Brain pericyte (primary cell): ENCODE measurements at regions not wholly inside any gene's neighbourhood (a gene's known extent, or its start where the extent isn't known, plus 50 kb on each side); places are given as distances from the start of the nearest gene placed in this dataset.
A peak's percentile ranks its signal among the peaks of the same experiment; 100 is the strongest.

Experiments
- DNase-seq: peaks from one replicate; pipeline ENCODE4 v3.0.0-alpha.2; 2012; ENCODE audit warnings: low read depth, low spot score

DNA sequence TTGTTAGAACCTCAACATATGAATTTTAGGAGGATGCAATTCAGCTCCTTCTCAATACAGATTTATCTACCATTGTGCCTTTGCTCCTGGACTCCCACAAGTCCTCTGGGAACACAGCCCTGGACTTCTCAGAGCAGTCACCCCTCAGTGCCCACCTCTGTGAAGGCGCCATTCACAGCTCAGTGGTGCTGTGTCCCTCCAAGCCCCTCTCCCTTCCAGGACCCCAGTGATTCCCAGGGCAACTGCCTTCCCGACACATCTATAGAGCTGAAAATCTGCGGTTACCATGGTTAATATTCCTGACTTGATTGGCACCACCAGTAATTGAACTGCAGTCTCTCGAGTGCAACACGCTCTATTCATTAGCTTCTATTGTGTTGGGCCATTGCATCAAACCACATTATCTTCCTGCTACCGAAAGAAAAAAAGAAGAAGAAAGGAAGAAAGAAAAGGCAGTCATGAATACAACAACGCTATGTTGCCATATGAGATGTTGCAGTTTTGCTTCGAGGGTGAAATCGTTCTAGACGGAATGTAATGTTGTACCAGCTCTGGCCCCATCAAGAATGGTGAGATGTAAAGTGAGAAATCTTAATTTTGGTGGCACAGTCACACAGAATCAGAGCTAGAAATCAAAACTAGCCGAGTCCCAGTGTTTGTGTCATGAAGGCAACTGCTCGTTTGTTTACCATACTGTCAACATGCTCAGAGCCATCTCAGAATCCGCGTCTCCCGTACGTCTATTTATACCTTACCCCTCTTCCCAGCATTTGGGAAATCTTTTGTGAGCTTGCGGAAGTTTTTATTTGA is 524.0 kb upstream of the ID2 start:
- no peak for DNase-seq

DNA sequence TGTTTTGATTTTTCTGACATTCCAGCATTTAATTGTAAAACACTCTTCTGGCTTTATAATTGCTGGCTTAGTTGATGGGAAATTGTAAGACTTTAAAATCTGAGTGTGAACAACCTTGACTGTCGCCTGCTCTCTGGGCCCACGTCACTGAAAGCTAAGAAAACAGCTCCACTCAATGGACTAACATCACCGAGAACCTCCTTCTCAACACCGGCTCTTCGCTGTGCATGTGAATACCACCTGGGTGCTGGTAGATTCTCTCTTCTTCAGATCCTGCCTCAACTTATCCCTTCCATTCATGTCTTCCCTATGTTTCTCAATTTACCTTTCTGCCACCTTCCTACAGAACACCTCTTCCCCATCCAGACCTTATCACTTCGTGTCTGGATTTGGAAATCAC is 523.1 kb upstream of the ID2 start:
- DNase-seq: no peak

DNA sequence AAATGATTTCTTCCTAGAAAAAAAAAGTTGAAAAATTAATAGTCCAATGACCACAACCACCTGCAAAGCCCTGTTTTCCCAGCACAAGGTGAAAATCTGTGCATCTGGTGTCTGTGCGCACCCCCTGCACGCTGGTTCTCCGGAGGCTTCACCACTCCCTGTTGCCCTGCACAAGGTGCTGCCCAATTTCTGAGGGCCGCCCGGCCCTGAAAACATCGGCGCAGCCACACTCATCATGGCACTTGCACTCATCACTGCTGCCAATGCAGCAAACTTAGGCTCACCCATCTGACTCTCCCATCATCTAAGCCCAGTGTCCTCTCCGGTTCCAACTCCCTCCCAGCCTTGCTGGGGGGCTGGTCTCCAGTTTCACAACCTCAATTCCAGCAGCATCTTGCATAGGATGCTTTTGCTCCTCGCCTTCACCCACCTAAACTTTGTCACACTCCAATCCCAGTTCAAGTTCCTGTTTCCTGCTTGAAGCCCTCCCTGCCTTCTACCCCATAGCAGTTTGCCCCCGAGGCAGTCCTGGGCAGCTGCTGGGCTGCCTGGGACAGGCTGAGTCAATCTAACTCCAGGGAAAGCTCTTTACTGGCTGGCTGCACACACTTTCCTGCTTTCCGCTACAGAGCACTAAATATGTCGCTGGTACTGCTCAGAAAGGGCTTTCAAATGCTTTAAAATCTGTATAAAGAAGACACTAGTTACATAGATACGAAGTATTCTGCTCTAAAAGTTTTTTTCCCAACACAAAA is 522.5 kb upstream of the ID2 start:
- DNase-seq: no peak

- DNase-seq: no peak
Observed at GRCh38 chr2:8159966-8160603, 521.8 kb upstream of the ID2 start.

DNA sequence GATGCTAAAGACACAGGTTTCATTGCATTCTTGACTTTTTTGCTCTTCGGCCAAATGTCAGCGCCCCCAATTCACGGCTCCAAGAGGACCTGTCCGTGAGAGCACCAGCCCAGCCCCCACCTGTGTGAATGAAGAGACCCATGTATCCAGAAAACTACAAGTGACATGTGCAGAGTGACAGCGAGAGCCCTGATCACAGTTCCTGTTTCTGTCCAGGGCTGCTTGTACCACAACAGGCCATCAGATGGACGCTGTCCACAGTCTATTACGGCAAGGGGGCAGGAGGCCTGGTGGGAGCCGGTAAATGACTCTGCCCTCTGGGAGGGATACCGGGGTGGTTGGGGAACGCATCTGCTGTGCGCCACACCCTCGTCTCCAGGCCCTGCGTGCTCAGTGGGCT is 520.9 kb upstream of the ID2 start:
- DNase-seq: no peak

DNA sequence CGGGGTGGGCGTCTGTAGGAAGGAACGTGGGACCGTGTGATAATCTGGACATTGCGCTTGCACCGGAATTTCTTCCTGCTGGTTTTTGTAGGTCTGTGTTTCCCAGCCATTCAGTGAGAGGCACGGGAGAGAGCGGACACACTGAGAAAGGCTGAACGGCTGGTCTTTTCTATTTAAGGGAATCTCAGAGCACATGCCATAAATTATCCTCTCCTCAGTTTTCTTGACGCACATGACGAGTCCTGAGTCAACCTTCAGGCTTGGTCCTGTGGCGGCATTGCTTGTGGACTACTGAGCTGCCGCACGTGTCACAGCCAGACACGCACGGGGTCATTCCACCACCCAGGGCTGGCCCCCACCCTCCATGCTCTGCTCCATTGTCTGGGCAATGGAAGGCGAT is 519.3 kb upstream of the ID2 start:
- DNase-seq: no peak

DNA sequence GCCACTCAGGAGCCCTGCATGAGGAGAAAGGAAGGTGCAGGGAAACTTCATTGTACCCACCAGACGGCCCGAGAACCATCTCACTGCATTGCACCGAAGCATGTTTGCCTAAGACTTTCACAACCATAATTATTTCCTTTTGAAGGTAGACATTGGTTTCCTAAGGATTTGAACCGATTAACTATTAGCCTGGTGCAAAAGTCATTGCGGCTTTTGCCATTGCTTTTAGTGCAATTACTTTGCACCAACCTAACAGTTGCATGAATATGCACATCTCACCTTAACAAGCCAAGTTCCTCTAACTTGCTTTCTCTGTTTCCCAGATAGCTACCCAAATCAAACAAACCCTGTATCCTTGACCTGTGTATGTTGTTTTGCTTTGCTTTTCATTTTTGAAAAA is 516.3 kb upstream of the ID2 start:
- no peak for DNase-seq

GRCh38 chr2:8168022-8168717 is 513.7 kb upstream of the ID2 start:
- DNase-seq: no peak

DNA sequence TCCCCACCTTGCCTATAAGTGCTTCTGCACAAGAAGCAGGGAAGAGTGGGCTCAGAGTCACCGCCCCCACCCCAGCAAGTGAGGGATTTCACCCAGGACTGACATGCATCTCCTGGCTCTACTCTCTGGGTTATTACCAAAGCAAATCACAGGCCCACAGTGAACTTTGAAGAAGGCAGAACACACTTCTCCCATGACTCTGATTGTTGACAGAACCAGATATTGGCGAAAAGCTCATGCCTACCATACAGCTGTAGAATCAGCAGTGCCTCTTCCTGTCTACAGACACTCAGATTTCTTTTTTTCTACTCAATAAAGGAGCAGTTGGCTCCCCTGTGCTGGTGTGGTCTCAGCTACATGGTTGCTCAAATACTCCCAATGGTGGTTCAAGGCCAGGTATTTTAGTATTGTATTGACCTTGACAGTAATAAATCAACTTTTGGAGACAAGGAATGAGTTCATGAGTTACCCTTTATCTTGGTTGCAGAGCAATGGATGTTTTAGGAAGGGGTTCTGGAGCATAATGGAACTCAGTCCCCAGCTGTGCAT is 512.9 kb upstream of the ID2 start:
- no peak for DNase-seq

DNA sequence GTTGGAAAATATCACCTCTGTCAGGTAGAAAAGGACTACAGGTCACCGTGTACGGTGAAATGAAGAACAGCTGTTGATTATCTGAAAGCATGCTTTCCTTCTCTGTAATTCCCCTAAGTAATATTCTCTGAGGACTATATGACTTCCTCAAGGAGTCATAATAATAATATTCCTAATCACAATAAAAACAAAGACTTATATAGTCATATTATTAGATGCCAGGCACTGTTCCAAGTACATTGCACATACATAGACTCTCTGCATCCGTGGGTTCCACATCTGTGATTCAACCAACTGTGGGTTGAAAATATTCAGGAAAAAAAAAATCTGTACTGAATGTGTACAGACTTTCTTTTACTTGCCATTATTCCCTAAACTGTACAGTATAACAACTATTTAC is 512.4 kb upstream of the ID2 start:
- peak; percentile 67 for DNase-seq

- DNase-seq: no peak
Observed at GRCh38 chr2:8170552-8171327, 511.1 kb upstream of the ID2 start.

DNA sequence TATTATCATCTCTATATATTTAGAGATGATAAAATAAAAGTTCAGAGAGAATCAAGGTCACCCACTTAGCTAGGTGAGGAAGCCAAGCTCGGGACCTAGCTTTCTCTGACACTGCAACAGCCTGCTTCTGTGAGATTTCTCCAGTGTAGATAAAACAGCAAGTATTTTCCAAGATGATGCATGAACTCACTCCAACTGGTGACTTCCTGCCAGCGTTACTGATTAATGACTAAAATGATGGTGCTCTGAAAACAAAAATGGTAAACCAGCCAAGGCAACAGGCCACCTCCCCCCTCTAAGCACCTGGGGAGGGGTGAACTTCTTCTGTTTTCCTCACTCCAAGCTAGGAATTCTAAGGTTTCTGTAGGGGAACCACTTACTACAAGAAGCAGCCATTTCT is 510.2 kb upstream of the ID2 start:
- no peak for DNase-seq

DNA sequence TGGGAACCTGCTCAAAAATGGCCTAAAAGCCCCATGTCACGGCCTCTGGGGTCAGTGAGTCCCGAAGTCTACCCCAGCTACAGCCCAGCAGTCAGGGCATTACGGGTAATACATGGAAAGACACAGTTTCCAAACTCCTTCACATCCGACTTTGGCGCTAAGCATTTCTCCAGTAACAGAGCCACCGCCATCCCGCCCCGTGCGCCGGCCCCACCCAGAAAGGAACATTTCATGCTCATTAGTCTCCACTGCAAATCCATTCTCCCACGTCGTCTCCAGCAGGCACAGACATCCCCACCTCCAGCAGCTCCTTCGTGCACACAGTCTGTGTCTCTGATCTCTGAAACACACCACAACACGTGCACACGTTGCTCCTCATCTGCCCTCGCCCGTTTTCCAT is 509.2 kb upstream of the ID2 start:
- DNase-seq: no peak

DNA sequence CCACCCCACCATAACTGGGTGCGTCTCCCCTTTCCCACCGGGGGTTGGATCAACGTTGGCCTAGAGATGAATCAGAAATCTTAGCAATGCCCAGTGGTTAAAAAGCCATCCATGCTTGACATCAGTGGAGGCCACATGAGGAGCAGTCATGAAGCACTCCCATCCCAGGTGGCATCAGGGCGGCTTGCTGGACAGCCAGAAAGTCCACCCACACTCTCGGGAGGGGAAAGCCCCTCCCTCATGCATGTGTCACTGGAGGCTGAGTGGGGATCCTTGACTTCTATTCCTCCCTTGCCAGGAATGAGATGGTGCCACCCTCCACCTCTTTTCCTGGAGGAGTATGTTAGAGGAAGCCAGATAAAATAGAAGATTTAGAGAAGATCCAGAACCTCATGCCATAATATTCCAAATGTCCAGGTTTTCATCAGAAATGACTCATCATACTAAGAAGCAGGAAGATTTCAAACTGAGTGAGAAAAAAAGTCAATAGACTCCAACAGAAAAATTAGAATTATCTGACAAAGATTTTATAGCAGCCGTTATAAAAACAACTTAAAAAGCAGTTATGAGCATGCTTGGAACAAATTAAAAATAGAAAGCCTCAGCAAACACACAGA is 507.1 kb upstream of the ID2 start:
- no peak for DNase-seq

GRCh38 chr2:8176887-8177286 is 505.0 kb upstream of the ID2 start:
- DNase-seq: no peak

DNA sequence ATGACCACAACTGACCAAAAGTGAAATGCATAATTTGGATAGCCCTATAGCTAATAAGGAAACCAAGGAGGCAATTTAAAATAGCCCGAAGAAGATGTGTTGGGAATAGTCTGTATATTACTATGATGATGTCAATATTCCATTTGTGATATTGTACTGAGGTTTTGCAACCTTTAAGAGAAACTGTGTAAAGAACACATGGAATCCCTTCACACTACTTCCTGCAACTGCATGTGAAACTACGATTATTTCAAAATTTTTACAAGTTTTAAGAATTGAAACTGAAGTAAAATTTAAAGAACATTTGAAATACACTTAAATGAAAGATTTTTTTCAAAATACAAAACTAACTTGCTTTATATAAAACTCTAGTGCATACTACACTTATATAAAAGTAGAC is 504.3 kb upstream of the ID2 start:
- DNase-seq: no peak

DNA sequence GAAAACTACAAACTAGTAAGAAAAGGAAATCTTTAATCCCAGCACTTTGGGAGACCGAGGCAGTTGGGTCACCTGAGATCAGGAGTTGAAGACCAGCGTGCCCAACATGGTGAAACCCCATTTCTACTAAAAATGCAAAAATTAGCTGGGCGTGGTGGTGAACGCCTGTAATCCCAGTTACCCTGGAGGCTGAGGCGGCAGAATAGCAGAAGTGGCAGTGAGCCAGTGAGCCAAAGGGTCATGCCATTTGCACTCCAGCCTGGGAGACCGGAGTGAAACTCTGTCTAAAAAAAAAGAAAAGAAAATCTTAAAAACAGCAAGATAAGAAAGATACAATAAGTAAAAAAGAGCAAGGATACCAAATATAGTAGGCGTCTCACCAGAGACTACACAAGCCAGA is 502.9 kb upstream of the ID2 start:
- DNase-seq: no peak

- DNase-seq: no peak
Observed at GRCh38 chr2:8189316-8189715, 492.5 kb upstream of the ID2 start.

DNA sequence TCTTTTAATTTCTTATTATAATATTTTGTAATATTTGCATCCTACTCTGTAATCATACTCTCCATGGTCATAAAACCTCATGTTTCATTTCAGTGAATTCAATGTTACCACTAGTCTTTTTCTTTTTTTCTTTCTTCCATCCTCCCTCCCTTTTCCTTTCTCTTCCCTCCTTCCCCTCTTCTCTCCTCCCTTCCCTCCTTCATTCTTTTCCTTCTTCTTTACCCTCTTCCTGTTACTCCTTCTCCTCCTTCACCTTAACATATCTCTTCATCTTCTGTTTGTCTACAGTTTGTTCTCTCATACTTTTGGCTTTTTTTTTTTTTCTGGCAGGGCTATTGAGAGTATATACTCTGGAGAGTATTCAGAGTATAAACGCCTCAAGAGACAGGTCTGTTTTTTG is 491.6 kb upstream of the ID2 start:
- DNase-seq: no peak

DNA sequence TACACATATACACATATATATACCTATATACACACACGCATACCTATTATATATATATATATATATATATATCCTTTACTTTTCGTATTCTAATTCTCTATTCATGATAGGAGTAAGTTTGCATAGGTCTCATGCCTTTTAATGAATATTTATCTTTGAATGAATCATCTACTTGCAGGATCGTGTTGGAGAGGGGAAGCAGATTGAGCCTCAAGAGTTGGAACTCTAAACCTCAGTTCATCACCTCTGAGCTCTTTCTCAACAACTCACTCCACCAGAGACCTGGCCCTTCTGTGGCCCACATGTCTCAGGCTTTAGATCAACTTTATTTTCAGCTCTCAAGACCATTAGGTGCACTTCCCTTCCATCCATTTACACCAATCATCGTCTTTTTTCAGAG is 490.4 kb upstream of the ID2 start:
- DNase-seq: no peak

DNA sequence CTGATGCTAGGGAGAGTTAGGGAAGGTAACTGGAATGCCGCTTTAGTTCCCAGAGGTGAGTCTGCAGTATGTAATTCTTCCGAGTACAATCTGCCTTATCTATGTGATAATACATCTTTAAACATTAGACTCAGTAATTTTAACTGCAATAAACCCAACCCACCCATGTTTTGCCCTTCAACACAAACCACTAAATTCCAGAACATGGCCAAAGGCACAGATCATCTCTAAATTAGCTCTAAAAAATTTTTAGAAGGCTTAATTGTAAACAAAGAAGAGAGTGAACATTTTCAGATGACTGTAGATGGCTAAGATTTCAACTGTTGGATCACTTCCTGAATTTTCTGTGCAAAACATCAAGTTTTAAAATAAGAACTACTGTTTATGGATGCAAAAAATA is 488.7 kb upstream of the ID2 start:
- no peak for DNase-seq
